ENCODE measurements at regions not wholly inside any gene's neighbourhood (a gene's known extent, or its start where the extent isn't known, plus 50 kb on each side); places are given as distances from the start of the nearest gene placed in this dataset.

DNA sequence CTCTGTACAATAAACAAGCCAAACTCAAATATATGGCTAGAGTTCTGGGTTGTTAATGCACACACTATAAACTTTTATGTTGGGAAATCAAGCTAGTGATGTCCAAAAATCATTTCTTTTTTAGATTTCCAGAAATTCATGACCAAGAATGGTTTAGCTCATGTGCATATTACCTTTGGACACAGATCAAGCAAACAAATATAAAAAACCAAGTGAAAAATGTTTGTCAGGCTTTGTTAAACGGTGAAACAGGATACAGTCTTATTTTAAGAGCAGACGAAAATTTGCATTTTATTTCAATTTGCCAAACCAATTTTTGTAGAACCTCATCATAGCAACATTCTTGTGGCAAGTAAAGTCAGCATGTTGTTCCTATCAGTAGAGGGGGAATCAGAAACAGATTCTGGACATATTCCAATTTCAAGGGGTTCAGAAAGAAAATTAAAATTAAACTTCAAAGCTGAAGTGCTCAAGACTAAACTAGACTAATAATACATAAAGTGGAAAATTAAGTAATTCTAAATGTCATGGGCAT, 413.6 kb downstream of the TRIML1 start:
- intact Hi-C loops (cut with DNase I), result no loop called here
- Histone ChIP-seq H3K4me1 (no peaks in the 10 kb centered on the region), H3K27me3 (no peaks in the 10 kb centered on the region), H3K27ac (no peak overlapping the region), H3K9me3 (peaks cover 0 to 2% (median 0%) of the 10 kb centered on the region in 4 donors), H3K36me3 (no peaks in the 10 kb centered on the region), H3K4me3 (no peak overlapping the region)
- TF ChIP-seq POLR2A (IDR thresholded peaks at IDR 0.05), result no peak
- TF ChIP-seq POLR2AphosphoS5 (IDR thresholded peaks at IDR 0.05), result no peak
- TF ChIP-seq EP300 (IDR thresholded peaks at IDR 0.05), result no peak
- TF ChIP-seq, protein P1, sequence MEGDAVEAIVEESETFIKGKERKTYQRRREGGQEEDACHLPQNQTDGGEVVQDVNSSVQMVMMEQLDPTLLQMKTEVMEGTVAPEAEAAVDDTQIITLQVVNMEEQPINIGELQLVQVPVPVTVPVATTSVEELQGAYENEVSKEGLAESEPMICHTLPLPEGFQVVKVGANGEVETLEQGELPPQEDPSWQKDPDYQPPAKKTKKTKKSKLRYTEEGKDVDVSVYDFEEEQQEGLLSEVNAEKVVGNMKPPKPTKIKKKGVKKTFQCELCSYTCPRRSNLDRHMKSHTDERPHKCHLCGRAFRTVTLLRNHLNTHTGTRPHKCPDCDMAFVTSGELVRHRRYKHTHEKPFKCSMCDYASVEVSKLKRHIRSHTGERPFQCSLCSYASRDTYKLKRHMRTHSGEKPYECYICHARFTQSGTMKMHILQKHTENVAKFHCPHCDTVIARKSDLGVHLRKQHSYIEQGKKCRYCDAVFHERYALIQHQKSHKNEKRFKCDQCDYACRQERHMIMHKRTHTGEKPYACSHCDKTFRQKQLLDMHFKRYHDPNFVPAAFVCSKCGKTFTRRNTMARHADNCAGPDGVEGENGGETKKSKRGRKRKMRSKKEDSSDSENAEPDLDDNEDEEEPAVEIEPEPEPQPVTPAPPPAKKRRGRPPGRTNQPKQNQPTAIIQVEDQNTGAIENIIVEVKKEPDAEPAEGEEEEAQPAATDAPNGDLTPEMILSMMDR (IDR thresholded peaks at IDR 0.05), result no peak
- no peak for DNase-seq
- WGBS, 2 donors, result 64 to 68% methylated on average over 2 of the region's 2 CpGs

DNA sequence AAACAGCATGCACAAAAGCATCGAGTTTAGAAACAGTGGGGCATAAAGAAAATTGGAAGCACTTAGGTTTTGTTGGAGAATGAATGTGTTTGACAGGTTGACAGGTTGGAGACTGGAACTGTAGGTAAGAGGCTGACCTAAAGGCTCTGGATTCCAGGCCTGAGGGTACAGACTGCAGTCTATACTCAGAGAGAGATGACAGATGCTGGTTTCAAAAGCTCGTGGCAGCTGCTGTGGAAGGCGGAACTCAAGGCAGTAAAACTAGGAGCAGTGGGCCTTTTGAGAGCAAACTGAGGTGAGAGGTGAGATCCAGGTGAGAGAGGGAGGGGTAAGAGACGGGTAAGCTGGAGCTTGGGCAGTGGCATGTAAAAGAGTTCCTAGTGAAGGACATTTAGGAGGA, 415.2 kb downstream of the TRIML1 start:
- 47 to 59% methylated on average over 4 of the region's 4 CpGs for WGBS, 2 donors
- H3K36me3 ChIP-seq, result no peaks in the 10 kb centered on the region
- DNase-seq, result no peak
- no peaks in the 10 kb centered on the region for H3K4me1 ChIP-seq
- intact Hi-C loops (cut with DNase I), result no loop called here
- H3K9me3 ChIP-seq, result peaks cover 0 to 2% (median 0%) of the 10 kb centered on the region in 4 donors
- TF ChIP-seq EP300 (IDR thresholded peaks at IDR 0.05) (no peak), POLR2AphosphoS5 (IDR thresholded peaks at IDR 0.05) (no peak), POLR2A (IDR thresholded peaks at IDR 0.05) (no peak)
- TF ChIP-seq, protein P1 (IDR thresholded peaks at IDR 0.05), result no peak
- no peak overlapping the region for H3K4me3 ChIP-seq
- H3K27me3 ChIP-seq, result no peaks in the 10 kb centered on the region
- H3K27ac ChIP-seq, result no peak overlapping the region

DNA sequence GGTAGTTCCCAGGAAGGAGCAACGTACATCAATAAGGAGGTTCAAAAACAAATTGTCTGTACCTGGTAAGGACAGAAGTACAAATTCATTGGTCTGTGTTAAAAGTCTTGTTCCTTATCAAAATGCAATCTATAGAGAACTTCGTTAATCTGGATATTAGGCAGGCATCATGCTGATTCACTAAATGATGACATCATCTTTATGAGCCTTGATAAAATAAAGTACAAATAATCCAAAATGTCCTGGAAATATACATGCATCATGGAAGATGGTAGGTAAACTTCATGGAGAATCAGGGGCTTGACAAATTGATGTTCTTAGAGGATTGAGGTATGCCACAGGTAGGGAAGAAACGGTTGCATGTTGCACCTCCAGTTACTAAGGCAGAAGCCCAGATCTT, 433.9 kb downstream of the TRIML1 start:
- Histone ChIP-seq H3K27me3 (no peaks in the 10 kb centered on the region), H3K4me1 (no peaks in the 10 kb centered on the region), H3K27ac (no peak overlapping the region), H3K4me3 (no peak overlapping the region), H3K9me3 (peaks cover 0 to 3% (median 0%) of the 10 kb centered on the region in 4 donors), H3K36me3 (no peaks in the 10 kb centered on the region)
- TF ChIP-seq, protein P1 (IDR thresholded peaks at IDR 0.05), result no peak
- TF ChIP-seq POLR2AphosphoS5 (IDR thresholded peaks at IDR 0.05), result no peak
- no peak for TF ChIP-seq POLR2A (IDR thresholded peaks at IDR 0.05)
- no peak for TF ChIP-seq EP300 (IDR thresholded peaks at IDR 0.05)
- DNase-seq, result no peak
- intact Hi-C loops (cut with DNase I), result no loop called here
- WGBS, 2 donors, result 69 to 81% methylated on average over 3 of the region's 3 CpGs

DNA sequence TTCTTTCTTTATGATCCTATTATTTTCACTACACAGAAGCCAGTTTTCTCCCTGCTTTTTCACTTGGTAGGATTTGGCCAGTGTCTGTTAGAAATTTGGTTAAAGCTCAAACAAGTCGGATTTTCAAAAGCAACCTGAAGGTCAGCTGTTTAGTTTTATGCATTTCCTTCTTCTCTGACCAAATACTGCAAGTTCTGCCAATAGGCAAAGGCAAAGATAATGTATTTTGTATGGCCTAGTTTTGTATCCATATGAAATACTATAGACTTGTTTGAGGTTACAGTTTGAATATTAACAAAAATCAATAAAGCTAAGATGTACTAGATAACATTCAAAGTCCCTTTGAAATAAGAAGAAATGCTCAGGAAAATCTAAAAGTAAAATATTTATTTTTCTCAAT, 439.4 kb downstream of the TRIML1 start:
- no peak for DNase-seq
- H3K4me3 ChIP-seq, result no peak overlapping the region
- H3K27ac ChIP-seq, result no peak overlapping the region
- TF ChIP-seq EP300 (IDR thresholded peaks at IDR 0.05), result no peak
- TF ChIP-seq POLR2A (IDR thresholded peaks at IDR 0.05), result no peak
- TF ChIP-seq POLR2AphosphoS5 (IDR thresholded peaks at IDR 0.05), result no peak
- TF ChIP-seq, protein P1 (IDR thresholded peaks at IDR 0.05), result no peak
- intact Hi-C loops (cut with DNase I), result no loop called here
- 25 to 49% methylated on average over 1 of the region's 1 CpG for WGBS, 2 donors
- peaks cover 0 to 3% (median 0%) of the 10 kb centered on the region in 4 donors for H3K9me3 ChIP-seq
- H3K4me1 ChIP-seq, result no peaks in the 10 kb centered on the region
- H3K27me3 ChIP-seq, result no peaks in the 10 kb centered on the region
- no peaks in the 10 kb centered on the region for H3K36me3 ChIP-seq

DNA sequence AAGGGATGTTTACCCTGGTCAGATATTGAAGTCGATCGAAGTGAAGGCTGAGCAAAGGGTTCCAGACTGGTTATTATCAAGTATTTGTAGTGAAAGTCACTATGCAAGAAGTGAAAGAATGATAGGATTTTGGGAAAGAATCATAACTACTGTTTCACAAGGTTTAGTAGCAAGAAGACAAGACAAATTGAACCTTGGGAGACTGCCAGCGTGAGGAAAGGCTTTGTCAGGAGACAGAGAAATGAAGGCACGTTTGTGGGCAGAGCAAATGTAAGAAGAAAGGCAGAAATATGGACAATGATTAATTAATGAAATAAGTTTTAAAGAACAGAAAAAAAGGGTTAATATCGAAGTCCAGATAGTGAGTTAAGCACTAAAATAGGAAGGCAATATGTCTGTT, 456.8 kb downstream of the TRIML1 start:
- no peaks in the 10 kb centered on the region for H3K27me3 ChIP-seq
- intact Hi-C loops (cut with DNase I), result no loop called here
- no peak overlapping the region for H3K4me3 ChIP-seq
- H3K9me3 ChIP-seq, result no peaks in the 10 kb centered on the region
- no peak overlapping the region for H3K27ac ChIP-seq
- no peaks in the 10 kb centered on the region for H3K4me1 ChIP-seq
- DNase-seq, result no peak
- 72 to 74% methylated on average over 5 of the region's 5 CpGs for WGBS, 2 donors
- TF ChIP-seq, protein P1 (IDR thresholded peaks at IDR 0.05), result no peak
- TF ChIP-seq POLR2AphosphoS5 (IDR thresholded peaks at IDR 0.05), result no peak
- TF ChIP-seq EP300 (IDR thresholded peaks at IDR 0.05), result no peak
- no peak for TF ChIP-seq POLR2A (IDR thresholded peaks at IDR 0.05)
- H3K36me3 ChIP-seq, result no peaks in the 10 kb centered on the region
